NT2/D1 (cell line): ENCODE measurements at regions not wholly inside any gene's neighbourhood (a gene's known extent, or its start where the extent isn't known, plus 50 kb on each side); places are given as distances from the start of the nearest gene placed in this dataset.

Source experiments
- SUZ12 ChIP-seq: IDR thresholded peaks from 2 replicates; pipeline ENCODE4 v1.6.1; 2011; ENCODE audit not compliant: insufficient read length, insufficient read depth; ENCODE audit errors: extremely low read depth
- YY1 ChIP-seq: IDR thresholded peaks from 2 replicates; pipeline ENCODE4 v1.6.1; 2011; ENCODE audit not compliant: insufficient read length, insufficient read depth
- ZNF274 ChIP-seq: IDR thresholded peaks from 2 replicates; pipeline ENCODE4 v1.6.1; 2011; ENCODE audit warnings: mild to moderate bottlenecking, low read depth, low read length

- TF ChIP-seq YY1 = no peak
- TF ChIP-seq ZNF274 = no peak
- TF ChIP-seq SUZ12 = no peak
These were observed 65.7 kb downstream of the TBXT start for GRCh38 chr6:166101819-166102419.
